ENCODE measurements at regions not wholly inside any gene's neighbourhood (a gene's known extent, or its start where the extent isn't known, plus 50 kb on each side); places are given as distances from the start of the nearest gene placed in this dataset.

GRCh38 chr1:65584399-65584798, 163.9 kb downstream of the LEPR start:
- no peak for TF ChIP-seq CTCF (IDR thresholded peaks at IDR 0.05; ENCODE audit: poor library complexity)
- TF ChIP-seq EZH2 (IDR thresholded peaks at IDR 0.05; ENCODE audit: borderline replicate concordance) = no peak
- TF ChIP-seq EZH2phosphoT487 (IDR thresholded peaks at IDR 0.05; ENCODE audit: low read depth, severe bottlenecking, unreplicated experiment) = no peak

Data from hepatocyte (in vitro differentiated cells).